HG03097 (cell line): ENCODE measurements at regions not wholly inside any gene's neighbourhood (a gene's known extent, or its start where the extent isn't known, plus 50 kb on each side); places are given as distances from the start of the nearest gene placed in this dataset.

ENCODE experiments used
- ATAC-seq: cut with Tn5 transposase; IDR thresholded peaks from one replicate; pipeline ENCODE4 v1.9.1; 2021; ENCODE audit not compliant: unreplicated experiment, low FRiP score

DNA sequence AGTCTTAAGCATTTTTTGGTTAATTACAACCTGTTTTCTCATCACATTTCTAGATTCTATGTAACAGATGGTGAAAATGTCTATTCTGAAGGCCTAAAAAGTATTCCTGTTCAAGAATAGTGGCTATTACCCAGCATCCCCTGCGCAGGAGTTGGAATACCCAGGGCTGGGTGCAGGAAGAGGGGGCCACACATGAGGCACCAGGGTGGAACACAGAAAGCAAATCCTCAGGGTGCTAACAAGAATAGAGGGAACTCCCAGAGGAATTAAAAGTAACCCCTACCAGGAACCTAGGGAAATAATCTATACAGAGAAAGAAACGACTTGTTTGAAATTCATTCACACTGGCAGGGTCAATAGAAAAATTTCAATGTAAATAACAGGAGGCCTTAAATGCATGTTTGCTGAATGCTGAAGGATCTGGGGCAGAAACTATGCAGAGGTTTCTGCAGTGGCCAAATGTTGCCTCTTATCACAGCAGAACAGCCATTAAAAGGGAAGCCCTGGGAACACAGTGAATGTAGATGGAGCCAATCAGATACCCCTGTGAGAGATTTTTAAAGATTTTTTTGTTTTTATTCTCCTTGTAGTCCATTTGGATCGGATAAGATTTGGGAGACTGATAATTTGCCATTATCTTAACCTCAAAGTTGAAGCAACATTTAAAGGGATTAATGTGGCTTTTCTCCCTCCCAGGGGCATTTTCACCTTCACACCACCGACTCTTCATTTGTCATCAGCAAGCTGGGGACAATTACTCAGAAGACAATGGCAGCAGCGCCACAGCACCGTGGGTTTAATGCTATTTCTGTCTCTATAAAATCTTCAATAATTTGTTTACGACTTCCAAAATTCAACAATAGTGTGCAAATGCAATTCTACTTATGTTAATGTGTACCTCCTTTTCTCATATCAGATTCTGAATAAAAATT, 196.0 kb upstream of the PSMD7 start:
- no peak for ATAC-seq

DNA sequence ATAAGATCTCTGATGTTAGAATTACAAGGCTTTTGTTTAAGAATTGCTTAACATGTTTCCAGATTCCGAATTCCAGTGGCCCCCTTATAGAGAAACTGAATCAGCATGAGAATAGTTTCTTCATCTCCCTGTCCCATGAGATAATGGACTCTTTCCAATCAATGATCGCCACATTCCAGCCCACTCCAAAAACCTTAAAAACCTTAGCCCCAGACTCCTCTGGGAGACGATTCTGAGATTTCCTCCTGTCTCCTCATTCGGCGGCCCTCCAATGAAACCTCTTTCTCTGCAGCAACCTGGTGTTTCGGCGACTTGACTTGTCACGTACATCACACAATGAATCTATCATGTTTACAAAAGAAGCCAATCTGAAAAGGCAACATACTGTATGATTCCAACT, 197.1 kb upstream of the PSMD7 start:
- no peak for ATAC-seq

DNA sequence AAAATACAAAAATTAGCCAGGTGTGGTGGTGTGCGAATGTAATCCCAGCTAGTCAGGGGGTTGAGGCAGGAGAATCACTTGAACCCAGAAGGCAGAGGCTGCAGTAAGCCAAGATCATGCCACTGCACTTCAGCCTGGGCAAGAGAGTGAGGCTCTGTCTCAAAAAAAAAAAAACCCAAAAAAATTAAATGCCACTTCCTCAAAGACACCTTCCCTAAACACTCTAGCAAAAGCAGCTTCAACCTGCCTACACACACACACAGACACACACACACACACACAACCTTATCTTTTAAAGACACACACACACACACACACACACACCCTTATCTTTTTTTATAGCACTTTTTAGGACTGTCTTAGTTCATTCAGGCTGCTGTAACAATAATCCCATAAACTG, 201.7 kb upstream of the PSMD7 start:
- no peak for ATAC-seq

DNA sequence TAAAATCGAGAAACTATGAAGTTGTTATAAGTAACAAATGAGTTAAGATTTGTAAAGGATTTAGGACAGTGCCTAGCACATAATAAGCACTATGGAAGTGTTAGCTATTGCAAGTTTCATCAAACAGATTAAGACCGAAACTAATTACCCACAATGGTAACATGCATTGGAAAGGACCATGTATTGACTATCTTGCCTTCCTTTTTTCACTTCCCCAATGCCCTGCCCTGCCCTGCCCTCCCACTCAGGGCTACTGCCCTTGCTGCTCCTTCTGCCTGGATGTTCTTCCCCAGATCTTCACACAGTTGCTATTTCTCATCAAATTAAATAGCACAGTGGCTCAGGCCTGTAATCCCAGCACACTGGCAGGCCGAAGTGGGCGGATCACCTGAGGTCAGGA, 202.1 kb upstream of the PSMD7 start:
- ATAC-seq: no peak

DNA sequence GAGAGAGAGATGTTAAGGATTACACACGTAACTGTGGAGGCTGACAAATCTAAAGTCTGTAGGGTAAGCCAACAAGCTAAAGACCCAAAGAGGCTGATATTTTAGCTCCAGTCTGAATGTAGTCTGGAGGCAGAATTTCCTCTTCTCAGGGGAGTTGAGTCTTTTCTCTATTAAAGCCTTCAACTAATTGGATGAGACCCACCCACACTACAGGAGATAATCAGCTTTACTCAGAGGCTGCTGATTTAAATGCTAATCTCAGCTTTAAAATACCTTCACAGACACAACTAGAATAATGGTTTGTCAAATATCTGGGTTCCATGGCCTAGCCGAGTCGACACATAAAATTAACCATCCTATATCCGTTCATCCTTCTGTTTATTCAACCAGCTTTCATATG, 204.3 kb upstream of the PSMD7 start:
- ATAC-seq: no peak

DNA sequence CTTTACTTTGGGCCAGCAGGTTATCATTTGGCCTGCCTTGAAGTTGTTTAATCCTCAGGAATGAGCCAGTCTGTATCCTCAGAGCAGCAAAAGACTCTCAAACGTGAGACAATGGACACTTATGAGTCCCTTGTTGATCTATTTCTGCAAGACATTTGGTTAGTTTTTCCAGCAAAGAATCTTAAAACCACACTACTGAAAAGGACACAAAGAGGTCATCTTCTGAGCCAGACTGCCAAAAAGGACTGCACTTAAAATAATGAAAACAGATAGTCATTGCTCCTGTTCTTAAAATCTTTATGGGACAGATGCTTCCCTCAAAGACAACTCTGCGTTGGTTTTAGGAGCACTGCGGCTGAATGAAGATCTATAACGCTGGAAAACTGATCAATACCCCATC, 205.7 kb upstream of the PSMD7 start:
- no peak for ATAC-seq

DNA sequence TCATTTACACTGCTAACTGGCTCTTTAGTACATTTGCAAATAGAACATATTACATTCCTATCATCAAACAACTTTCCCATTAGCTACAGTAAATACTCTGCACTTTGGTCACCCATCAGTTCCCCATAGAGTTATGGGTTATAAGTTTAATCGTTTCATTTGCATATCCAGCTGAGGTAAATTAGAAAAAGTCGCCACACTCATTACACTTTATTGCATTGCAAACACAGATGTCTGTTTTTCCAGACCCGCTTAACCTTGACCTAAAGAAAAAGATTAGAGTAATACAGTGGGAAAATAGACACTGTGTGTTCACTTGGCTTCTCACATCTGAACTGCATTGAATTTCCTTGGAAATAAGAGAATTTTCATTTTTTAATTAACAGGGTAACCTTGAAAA, 213.1 kb upstream of the PSMD7 start:
- no peak for ATAC-seq

DNA sequence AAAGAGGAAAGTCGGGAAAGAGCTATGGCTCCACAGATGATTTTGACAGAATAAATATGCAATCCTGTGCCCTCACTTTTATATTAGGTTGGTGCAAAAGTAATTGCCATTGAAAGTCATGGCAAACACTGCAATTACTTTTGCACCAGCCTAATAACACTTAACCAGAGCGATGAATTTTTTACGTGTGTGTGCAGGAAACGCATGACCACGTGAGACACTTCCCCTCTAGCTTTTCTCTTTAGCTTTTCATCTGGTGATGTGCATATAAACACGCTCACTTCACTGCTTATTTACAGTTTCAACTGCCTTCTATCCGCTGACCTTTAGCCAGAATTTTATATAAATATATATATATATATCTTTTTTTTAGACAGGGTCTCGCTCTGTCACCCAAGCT, 216.3 kb upstream of the PSMD7 start:
- no peak for ATAC-seq

DNA sequence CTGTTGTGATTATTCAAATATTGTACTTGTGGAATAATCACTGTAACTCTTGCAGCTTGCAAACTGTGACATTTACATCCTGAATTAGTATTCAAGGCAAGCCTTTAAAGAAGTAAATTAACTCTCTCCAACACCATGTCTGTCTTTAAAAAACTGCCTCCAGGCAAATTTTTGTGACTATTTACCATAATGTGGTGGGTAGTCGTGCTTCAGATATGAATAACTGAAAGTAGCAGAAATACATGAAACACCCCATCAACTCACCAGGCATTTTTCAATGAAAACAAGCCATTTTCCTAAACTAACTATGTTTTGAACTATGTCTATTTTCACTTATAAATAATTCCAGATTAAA, 217.4 kb upstream of the PSMD7 start:
- ATAC-seq: no peak

DNA sequence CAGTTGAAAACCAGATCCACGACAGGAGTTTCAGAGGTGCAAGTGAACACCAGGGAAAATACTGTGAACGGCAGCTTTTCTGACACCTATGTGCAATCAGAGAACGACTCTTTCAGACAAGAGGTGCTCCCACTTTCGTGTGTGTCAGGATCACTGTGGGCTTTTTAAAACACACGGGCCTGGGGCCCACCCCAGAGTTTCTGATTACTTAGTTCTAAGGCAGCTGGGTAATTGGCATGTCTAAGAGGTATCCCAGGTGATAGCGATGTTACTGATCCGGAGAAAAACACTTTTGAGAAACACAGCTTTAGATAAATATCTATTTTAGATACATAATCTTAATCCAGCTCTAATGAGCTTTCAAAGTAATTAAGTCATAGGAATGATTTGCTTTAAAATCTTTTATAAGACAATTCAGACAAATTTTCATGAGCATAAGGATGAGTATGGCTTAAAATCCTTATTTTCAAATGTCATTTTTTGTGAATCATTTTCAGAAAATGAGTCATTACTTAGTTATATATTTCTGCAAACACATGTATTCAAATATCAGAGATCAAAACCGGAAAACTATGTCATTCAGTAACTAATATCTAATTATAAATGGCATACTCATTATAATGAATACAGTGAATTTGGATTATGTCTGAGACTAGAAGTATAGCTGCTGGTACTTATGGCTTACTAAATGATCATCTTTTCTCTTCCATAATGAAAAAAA, 217.9 kb upstream of the PSMD7 start:
- no peak for ATAC-seq

DNA sequence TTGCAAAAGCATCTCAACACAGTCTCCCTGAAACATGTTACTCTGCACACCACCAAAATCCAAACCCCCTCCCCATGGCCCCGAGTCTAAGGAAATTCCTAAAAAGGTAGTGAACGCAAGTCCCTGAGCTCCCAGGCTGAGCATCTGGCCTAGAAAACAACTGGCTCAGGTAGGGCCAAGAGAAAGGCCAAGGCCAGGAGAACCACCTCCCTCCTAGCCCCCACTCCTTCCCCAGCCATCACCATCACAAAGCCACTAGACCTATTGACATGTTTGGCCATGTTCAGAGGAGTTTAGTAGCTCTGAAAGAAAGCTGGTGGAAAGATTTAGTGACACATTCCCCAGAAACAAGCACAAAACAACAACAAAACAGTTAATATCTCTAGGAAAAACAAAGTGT, 220.0 kb upstream of the PSMD7 start:
- no peak for ATAC-seq

DNA sequence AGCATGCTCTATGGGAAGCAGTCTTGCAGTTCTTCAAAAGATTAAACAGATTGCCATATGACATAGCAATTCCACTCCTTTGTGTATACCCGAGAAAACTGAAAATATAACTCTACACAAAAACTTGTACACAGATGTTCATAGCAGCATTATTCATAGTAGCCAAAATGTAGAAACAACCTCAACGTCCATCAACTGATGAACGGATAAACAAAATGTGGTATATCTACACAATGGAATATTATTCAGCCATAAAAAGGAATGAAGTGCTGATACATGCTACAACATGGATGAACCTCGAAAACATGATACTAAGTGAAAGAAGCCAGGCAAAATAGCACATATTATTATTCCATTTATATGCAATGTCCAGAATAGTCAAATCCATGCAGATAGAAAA, 221.2 kb upstream of the PSMD7 start:
- no peak for ATAC-seq

DNA sequence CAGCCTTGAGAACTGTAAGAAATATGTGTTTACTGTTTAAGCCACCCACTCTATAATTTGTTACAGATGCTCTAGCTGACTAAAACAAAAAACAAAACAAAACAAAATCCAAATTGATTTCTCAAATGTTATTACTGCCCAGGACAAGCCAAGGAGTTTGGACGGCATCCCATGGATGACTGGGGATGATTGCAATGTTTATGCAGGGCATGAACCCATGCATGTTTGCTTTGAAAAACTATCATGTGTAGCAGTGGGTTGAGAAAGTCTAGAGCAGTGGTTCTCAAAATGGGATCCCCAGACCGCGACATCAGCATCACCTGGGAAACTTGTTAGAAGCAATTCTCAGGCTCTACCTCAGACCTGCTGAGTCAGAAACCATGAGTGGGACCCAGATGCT, 223.2 kb upstream of the PSMD7 start:
- no peak for ATAC-seq

DNA sequence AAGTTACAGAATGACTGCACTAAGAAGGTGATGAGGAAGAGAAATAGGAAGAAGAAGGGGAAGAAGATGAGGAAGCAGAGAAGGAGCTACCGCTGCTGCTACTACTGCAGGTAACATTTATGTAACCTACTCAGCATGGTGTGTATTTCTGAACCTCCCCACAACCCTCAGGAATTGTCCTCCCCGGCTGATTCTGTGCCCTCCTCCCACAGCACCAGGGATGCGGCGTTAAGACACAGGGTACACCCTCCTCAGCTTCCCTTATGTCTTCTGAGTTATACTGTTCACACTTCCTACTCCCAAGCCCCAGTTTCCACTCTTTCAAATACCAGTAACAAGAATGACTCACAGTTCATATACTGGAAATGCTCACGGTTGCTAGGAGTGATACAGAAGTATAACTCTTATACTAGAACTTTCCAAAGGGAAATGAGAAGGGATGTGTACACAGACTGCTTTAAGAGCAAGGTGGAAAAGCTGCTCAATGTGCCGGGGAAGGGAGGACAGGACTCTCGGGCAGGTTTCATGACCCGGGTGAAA, 224.5 kb upstream of the PSMD7 start:
- no peak for ATAC-seq

DNA sequence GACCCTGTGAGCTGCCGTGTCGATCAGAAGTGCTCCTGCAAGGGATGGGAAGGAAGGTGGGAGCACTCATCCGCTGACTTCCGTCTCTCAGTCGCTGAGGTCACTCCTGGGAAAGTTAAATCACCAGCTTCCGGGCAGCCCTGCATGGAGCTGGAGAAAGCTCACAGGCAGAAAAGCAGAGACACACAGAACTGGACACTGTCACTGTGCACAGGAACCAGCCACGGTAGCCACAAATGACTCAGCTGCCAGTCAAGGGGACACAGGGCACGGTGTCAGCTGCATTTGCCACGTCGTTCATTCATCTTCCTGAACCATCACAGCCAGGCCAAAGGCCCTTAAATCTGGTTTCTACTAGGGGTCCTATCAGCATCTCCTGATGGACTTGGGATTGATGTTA, 226.4 kb upstream of the PSMD7 start:
- ATAC-seq: no peak

DNA sequence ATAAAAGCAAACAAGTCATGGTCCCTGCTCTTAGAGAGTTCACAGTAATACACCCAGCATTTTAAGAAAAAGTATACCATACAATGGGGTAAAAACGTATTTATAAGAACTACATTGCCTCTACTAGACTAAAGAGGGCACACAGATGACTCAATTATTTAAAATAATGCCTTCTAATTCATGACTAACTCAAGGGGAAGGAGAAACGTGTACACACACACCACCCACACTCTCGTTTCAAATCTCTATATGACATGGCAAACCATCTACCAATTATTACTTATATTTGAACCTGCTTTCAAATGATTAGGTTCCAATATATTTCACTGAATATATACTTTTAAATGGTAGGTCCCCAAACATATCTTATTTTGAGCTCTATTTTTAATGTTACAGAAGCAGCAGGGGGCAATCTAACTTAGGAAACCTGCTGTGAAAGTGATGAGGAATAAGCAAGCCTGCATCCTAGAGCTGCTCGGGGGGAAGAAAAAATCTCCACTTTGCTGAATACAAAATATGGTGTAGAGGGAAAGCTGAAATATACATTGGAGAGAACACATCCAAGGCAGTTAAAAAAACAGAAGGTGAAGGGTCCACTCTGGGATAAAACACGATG, 232.4 kb upstream of the PSMD7 start:
- no peak for ATAC-seq

DNA sequence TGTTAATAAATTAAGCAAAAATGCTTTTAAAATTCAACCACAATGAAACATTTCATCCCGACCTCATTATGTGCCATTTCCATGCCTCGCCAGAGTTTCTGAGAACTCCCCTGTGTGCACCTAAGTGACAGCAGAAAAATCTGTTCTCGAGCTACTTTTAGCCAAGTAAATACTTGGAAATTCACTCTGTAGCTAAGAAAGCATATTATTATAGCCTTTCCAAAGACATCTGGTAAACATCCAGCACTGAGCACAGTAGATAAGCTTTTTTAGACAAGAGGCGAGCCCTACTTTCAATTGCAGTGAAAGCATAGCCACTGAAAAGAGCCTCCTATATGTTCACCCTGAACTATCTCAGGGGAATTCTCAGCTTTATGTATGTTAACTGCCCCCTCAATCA, 242.8 kb upstream of the PSMD7 start:
- ATAC-seq: no peak

DNA sequence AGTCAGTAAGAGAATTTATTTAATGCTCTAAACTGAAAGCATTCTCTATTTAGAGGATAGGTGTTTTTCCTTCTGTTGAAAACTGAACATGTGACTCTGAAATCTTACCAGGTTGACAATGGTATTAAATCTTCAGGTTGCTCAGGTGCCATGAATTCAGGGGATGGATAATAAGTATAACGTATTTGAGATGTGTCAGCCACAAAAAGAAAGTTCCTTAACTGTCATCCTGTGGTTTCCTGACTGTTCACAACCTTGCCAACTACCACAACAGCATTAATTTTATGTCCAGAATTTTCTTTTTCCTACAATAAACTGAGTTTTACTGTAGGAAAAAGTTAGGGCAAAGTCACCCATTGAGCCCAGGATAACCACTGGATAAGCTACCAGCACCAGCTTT, 243.3 kb upstream of the PSMD7 start:
- no peak for ATAC-seq

DNA sequence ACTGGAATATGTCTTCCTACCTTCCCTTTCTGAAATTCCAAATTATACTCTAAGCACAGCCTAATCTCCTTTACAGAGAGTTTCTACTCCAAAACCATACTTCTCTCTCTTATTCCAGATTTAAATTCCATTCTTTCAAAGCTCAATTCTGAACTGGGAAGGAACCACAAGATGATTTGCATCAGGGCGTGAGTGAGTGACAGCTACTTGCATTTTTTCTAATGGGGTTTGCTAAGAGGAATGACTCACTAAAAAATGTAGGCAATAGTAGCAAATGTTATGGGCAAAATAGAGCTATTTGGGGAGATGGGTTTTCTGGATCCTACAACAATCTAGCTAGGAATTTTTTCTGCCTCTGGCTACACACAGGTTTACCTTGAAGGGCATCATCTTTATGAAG, 244.6 kb upstream of the PSMD7 start:
- ATAC-seq: no peak

DNA sequence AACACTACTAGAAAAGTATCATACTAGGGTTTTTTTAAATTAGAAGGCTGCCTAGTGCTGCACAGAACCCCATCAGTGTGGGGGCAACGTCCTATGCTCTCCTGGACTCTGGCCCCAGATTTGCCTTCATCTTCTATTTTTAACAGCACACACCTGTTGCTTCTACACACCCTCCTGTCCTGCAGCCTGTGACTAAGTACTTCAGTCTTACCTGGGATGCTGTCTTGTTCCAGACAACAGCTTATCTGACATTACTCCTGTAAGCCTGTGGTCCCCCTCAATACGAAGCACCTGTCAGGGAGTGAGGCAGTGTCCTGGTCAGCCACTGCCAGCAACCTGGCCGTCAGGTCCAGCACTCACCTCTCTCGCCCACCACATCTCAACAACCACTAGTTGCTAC, 247.6 kb upstream of the PSMD7 start:
- ATAC-seq: no peak

DNA sequence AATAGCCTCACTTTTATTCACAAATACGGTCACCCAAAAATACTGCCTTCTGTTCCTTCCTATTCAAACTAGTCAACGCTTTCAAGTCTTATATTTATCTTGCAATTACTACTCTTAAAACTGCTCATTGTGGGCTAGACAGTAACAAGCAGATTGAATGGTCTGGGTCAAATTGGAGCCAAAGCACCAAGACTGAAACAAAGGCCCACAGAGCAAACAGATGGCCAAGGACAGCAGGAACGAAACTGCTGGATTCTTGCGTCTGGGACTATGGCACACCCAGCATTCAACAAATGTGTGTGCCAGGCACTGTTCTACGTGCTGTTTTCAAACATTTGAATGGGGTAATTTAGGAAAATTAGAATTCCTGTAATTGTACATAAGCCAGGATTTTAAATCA, 250.1 kb upstream of the PSMD7 start:
- ATAC-seq: no peak

DNA sequence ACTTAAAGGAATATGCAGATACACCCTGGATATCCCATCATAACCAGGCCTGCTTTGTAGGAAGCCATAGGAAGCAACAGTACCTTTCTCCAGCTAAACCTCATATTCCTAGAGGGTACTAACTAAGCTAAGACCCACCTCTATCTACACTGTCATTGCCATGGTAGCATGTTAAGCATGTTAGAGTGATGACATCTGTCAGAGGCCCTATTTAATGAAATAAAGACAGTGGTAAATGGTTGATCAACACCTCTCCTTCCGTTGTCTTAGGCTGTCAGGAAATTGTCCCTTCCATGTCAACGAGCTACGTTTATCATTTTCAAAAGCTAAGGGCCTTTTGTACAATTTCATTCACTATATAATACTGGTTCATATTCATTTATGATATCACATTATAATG, 251.1 kb upstream of the PSMD7 start:
- no peak for ATAC-seq
